ENCODE measurements at regions not wholly inside any gene's neighbourhood (a gene's known extent, or its start where the extent isn't known, plus 50 kb on each side); places are given as distances from the start of the nearest gene placed in this dataset.
"Not testable (repeated sequence)": the region's sequence is repeated elsewhere in the genome, so short reads cannot be mapped to it uniquely, and the experiment has no call there.

- TF ChIP-seq CTCF, POLR2A (IDR thresholded peaks at IDR 0.05): not testable (repeated sequence)
Measured at GRCh38 chr19:28575312-28575711, 637.6 kb downstream of the UQCRFS1 start.

Data from sigmoid colon (tissue), 3 donors.